ENCODE measurements at regions not wholly inside any gene's neighbourhood (a gene's known extent, or its start where the extent isn't known, plus 50 kb on each side); places are given as distances from the start of the nearest gene placed in this dataset.

DNA sequence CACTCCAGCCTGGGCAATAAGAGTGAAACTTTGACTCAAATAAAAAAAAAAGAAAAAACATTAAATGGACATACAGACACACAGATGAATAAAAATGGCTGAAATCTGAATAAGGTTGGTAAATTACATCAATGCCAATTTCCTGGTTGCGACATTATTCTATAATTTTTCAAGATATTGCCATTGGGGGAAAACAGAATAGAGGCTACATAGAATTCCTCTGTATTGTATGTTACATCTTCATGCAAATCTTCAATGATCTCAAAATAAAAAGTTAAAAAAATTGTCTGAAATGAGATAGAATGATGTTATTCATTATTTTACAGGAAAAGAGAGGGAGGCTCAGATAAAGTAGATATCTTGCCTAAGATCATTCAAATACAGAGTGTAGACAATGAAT lies 234.0 kb downstream of the SDHAF3 start:
- Histone ChIP-seq H3K79me2 (ENCODE audit: insufficient read depth, low read length) (no peaks in the 10 kb centered on the region), H3K9me3 (ENCODE audit: low read length) (no peaks in the 10 kb centered on the region), H4K20me1 (ENCODE audit: insufficient read depth, low read length) (no peaks in the 10 kb centered on the region), H2AFZ (ENCODE audit: low read length) (no peak overlapping the region), H3K4me2 (ENCODE audit: low read length) (no peak overlapping the region), H3K36me3 (ENCODE audit: insufficient read depth, low read length) (no peaks in the 10 kb centered on the region), H3K27me3 (ENCODE audit: insufficient read depth, low read length) (no peaks in the 10 kb centered on the region), H3K9ac (ENCODE audit: low read length) (no peak overlapping the region), H3K27ac (ENCODE audit: low read depth, low read length, poor library complexity, severe bottlenecking) (no peak overlapping the region), H3K4me1 (ENCODE audit: insufficient read depth, low read length, severe bottlenecking) (no peaks in the 10 kb centered on the region), H3K4me3 (ENCODE audit: low read depth, low read length, poor library complexity, severe bottlenecking) (no peak overlapping the region), H3K9me2 (ENCODE audit: low read depth, low read length) (no peaks in the 10 kb centered on the region; the same call in 1 of the 2 replicates), H3F3A (ENCODE audit: insufficient read depth, low read length) (no peaks in the 10 kb centered on the region)
- TF ChIP-seq EZH2 (IDR thresholded peaks at IDR 0.05; ENCODE audit: borderline replicate concordance, low read length): no peak
- TF ChIP-seq, protein P1, sequence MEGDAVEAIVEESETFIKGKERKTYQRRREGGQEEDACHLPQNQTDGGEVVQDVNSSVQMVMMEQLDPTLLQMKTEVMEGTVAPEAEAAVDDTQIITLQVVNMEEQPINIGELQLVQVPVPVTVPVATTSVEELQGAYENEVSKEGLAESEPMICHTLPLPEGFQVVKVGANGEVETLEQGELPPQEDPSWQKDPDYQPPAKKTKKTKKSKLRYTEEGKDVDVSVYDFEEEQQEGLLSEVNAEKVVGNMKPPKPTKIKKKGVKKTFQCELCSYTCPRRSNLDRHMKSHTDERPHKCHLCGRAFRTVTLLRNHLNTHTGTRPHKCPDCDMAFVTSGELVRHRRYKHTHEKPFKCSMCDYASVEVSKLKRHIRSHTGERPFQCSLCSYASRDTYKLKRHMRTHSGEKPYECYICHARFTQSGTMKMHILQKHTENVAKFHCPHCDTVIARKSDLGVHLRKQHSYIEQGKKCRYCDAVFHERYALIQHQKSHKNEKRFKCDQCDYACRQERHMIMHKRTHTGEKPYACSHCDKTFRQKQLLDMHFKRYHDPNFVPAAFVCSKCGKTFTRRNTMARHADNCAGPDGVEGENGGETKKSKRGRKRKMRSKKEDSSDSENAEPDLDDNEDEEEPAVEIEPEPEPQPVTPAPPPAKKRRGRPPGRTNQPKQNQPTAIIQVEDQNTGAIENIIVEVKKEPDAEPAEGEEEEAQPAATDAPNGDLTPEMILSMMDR (IDR thresholded peaks at IDR 0.05; ENCODE audit: low read length): no peak

DNA sequence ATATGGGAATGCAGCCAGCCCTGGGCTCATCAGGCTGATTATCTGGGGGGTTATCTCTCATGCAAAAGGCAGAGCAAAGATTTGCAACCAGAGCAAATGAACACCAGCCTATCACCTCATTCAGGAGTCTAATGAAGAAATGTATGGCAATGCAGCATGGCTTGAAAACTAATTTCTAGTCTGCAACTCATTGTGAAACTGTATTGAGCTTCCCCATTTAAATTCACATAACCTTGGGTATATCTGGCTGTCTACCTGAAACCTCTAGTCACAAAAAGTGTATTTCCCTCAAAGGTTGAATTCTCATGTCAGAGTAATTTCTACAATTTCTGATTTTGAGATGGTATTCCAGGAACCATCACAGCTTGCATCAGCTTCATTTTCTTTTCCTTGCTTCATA lies 240.0 kb downstream of the SDHAF3 start:
- H3K27me3 ChIP-seq (ENCODE audit: insufficient read depth, low read length): no peaks in the 10 kb centered on the region
- no peak overlapping the region for H3K4me2 ChIP-seq (ENCODE audit: low read length)
- H3K9ac ChIP-seq (ENCODE audit: low read length): no peak overlapping the region
- H3K36me3 ChIP-seq (ENCODE audit: insufficient read depth, low read length): no peaks in the 10 kb centered on the region
- no peak overlapping the region for H3K27ac ChIP-seq (ENCODE audit: low read depth, low read length, poor library complexity, severe bottlenecking)
- no peaks in the 10 kb centered on the region; the same call in 1 of the 2 replicates for H3K9me2 ChIP-seq (ENCODE audit: low read depth, low read length)
- no peaks in the 10 kb centered on the region for H3K4me1 ChIP-seq (ENCODE audit: insufficient read depth, low read length, severe bottlenecking)
- H3K4me3 ChIP-seq (ENCODE audit: low read depth, low read length, poor library complexity, severe bottlenecking): no peak overlapping the region
- H3K9me3 ChIP-seq (ENCODE audit: low read length): no peaks in the 10 kb centered on the region
- H3K79me2 ChIP-seq (ENCODE audit: insufficient read depth, low read length): no peaks in the 10 kb centered on the region
- TF ChIP-seq, protein P1 (IDR thresholded peaks at IDR 0.05; ENCODE audit: low read length): no peak
- no peak for TF ChIP-seq EZH2 (IDR thresholded peaks at IDR 0.05; ENCODE audit: borderline replicate concordance, low read length)
- H3F3A ChIP-seq (ENCODE audit: insufficient read depth, low read length): no peaks in the 10 kb centered on the region
- H4K20me1 ChIP-seq (ENCODE audit: insufficient read depth, low read length): no peaks in the 10 kb centered on the region
- H2AFZ ChIP-seq (ENCODE audit: low read length): no peak overlapping the region

DNA sequence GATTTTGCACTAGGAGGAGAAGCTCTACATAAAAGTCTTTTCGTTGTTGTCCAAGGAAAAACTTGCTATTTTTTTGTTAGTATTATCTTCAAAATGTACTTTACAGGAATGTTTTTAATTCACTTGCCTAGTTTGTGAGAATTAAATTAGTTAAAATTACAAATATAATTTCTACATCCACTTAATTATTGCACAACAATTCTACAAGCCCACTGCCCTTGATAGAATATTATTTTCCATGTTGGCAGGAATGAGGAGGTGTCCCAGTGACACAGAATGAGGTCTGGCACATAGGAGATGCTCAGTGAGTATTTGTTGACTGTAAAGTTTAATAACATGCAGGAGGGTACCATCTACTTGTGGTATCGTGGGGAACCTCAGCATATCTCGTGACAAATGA lies 255.4 kb downstream of the SDHAF3 start:
- Histone ChIP-seq H3K9ac (ENCODE audit: low read length) (no peak overlapping the region), H3K36me3 (ENCODE audit: insufficient read depth, low read length) (no peaks in the 10 kb centered on the region), H3F3A (ENCODE audit: insufficient read depth, low read length) (no peaks in the 10 kb centered on the region), H2AFZ (ENCODE audit: low read length) (no peak overlapping the region), H3K9me3 (ENCODE audit: low read length) (no peaks in the 10 kb centered on the region), H3K4me3 (ENCODE audit: low read depth, low read length, poor library complexity, severe bottlenecking) (no peak overlapping the region), H3K4me2 (ENCODE audit: low read length) (no peak overlapping the region), H3K4me1 (ENCODE audit: insufficient read depth, low read length, severe bottlenecking) (no peaks in the 10 kb centered on the region), H3K27me3 (ENCODE audit: insufficient read depth, low read length) (no peaks in the 10 kb centered on the region), H3K9me2 (ENCODE audit: low read depth, low read length) (no peaks in the 10 kb centered on the region), H4K20me1 (ENCODE audit: insufficient read depth, low read length) (no peaks in the 10 kb centered on the region), H3K79me2 (ENCODE audit: insufficient read depth, low read length) (no peaks in the 10 kb centered on the region), H3K27ac (ENCODE audit: low read depth, low read length, poor library complexity, severe bottlenecking) (no peak overlapping the region)
- no peak for TF ChIP-seq EZH2 (IDR thresholded peaks at IDR 0.05; ENCODE audit: borderline replicate concordance, low read length)
- TF ChIP-seq, protein P1 (IDR thresholded peaks at IDR 0.05; ENCODE audit: low read length): no peak

All from OCI-LY1 (cell line).